HEK293 (cell line): ENCODE measurements at regions not wholly inside any gene's neighbourhood (a gene's known extent, or its start where the extent isn't known, plus 50 kb on each side); places are given as distances from the start of the nearest gene placed in this dataset.

Experiments
- CTCF ChIA-PET: fragments of 350-600 bp; formaldehyde crosslinking; extraction: SDS; loops from one replicate; lab custom pipeline; 2021; ENCODE audit warnings: antibody characterized with exemption; lab: Yijun Ruan, JAX
- POLR2A ChIA-PET: fragments of 300-600 bp; formaldehyde crosslinking; extraction: SDS; loops from one replicate; lab custom pipeline; 2020; ENCODE audit warnings: antibody characterized with exemption, inconsistent platforms; lab: Yijun Ruan, JAX
- H3K27ac ChIP-seq: fragments of 200-500 bp; sonication (Bioruptor generic); 2 replicates; pipeline ENCODE4 v1.5.1; 2014; ENCODE audit warnings: low read depth, low read length, control low read depth, inconsistent platforms; ENCODE audit errors: extremely low read depth
- H3K36me3 ChIP-seq, 2 experiments: fragments of 200-500 bp in 1 of 2; sonication (Bioruptor generic) in 1 of 2; 1 replicate in 1 of 2; 2 replicates in 1 of 2; pipeline ENCODE4 v1.5.1; 2014 to 2017; ENCODE audit warnings: inconsistent platforms in 2 of 2, low read length in 2 of 2; ENCODE audit not compliant: control insufficient read depth in 2 of 2, insufficient read depth in 1 of 2
- H3K4me1 ChIP-seq: fragments of 200-500 bp; sonication (Bioruptor generic); 2 replicates; pipeline ENCODE4 v1.5.1; 2014; ENCODE audit warnings: mild to moderate bottlenecking, low read length, inconsistent platforms; ENCODE audit not compliant: control insufficient read depth, insufficient read depth
- H3K4me3 ChIP-seq: 2 replicates; pipeline ENCODE4 v1.5.1; 2011; ENCODE audit warnings: low read depth, mild to moderate bottlenecking, control low read depth, low read length, moderate library complexity
- H3K9me3 ChIP-seq: fragments of 200-500 bp; sonication (Bioruptor generic); 2 replicates; pipeline ENCODE4 v1.5.1; 2014; ENCODE audit warnings: low read depth, low read length, inconsistent platforms; ENCODE audit not compliant: control insufficient read depth, insufficient read depth
- BCL6B ChIP-seq: fragments of 450-650 bp; formaldehyde crosslinking; IDR thresholded peaks from 2 replicates; pipeline ENCODE4 v1.5.1; 2017; ENCODE audit warnings: missing biosample characterization, missing genetic modification characterization
- KLF1 ChIP-seq: fragments of 450-650 bp; formaldehyde crosslinking; IDR thresholded peaks from 2 replicates; pipeline ENCODE4 v1.5.1; 2016; ENCODE audit warnings: missing biosample characterization, missing genetic modification characterization
- PBX3 ChIP-seq: sonication (generic); formaldehyde crosslinking; IDR thresholded peaks from 2 replicates; pipeline ENCODE4 v1.8.1; 2022; ENCODE audit warnings: mild to moderate bottlenecking, moderate library complexity, missing genetic modification reagents
- SP2 ChIP-seq: fragments of 450-650 bp; formaldehyde crosslinking; IDR thresholded peaks from 2 replicates; pipeline ENCODE4 v1.5.1; 2016; ENCODE audit warnings: missing biosample characterization, missing genetic modification characterization
- SP7 ChIP-seq: fragments of 450-650 bp; formaldehyde crosslinking; IDR thresholded peaks from 2 replicates; pipeline ENCODE4 v1.5.1; 2016; ENCODE audit warnings: missing biosample characterization, missing genetic modification characterization
- ZBTB11 ChIP-seq: fragments of 450-650 bp; formaldehyde crosslinking; conservative IDR thresholded peaks from 2 replicates; pipeline ENCODE4 v1.5.1; 2016; ENCODE audit warnings: low read depth, missing biosample characterization, missing genetic modification characterization
- ZNF10 ChIP-seq: fragments of 450-650 bp; formaldehyde crosslinking; IDR thresholded peaks from 2 replicates; pipeline ENCODE4 v1.5.1; 2017; ENCODE audit warnings: missing biosample characterization, missing genetic modification characterization
- ZNF133 ChIP-seq: fragments of 450-650 bp; formaldehyde crosslinking; IDR thresholded peaks from 2 replicates; pipeline ENCODE4 v1.5.1; 2016; ENCODE audit warnings: missing biosample characterization, missing genetic modification characterization
- ZNF248 ChIP-seq: fragments of 450-650 bp; formaldehyde crosslinking; IDR thresholded peaks from 2 replicates; pipeline ENCODE4 v1.5.1; 2017; ENCODE audit warnings: missing biosample characterization, missing genetic modification characterization
- ZNF26 ChIP-seq: fragments of 450-650 bp; formaldehyde crosslinking; IDR thresholded peaks from 2 replicates; pipeline ENCODE4 v1.5.1; 2016; ENCODE audit warnings: missing biosample characterization, missing genetic modification characterization
- ZNF274 ChIP-seq, 2 experiments: fragments of 200-500 bp in 1 of 2; fragments of 450-650 bp in 1 of 2; sonication (Bioruptor generic) in 1 of 2; formaldehyde crosslinking in 1 of 2; IDR thresholded peaks; 2 replicates each; pipeline versions ENCODE4 v1.5.1 to v1.6.1; 2014 to 2016; ENCODE audit warnings: borderline replicate concordance in 1 of 2, inconsistent platforms in 1 of 2, low read length in 1 of 2, missing biosample characterization in 1 of 2, missing genetic modification characterization in 1 of 2
- ZNF426 ChIP-seq: fragments of 450-650 bp; formaldehyde crosslinking; IDR thresholded peaks from 2 replicates; pipeline ENCODE4 v1.5.1; 2017; ENCODE audit warnings: missing biosample characterization, missing genetic modification characterization, mild to moderate bottlenecking, inconsistent platforms, moderate library complexity
- ZNF501 ChIP-seq: fragments of 450-650 bp; formaldehyde crosslinking; IDR thresholded peaks from 2 replicates; pipeline ENCODE4 v1.5.1; 2016; ENCODE audit warnings: missing biosample characterization, missing genetic modification characterization
- ZNF629 ChIP-seq: fragments of 450-650 bp; formaldehyde crosslinking; IDR thresholded peaks from 2 replicates; pipeline ENCODE4 v1.5.1; 2017; ENCODE audit warnings: missing biosample characterization, missing genetic modification characterization
- ZNF747 ChIP-seq: fragments of 450-650 bp; formaldehyde crosslinking; IDR thresholded peaks from 2 replicates; pipeline ENCODE4 v1.5.1; 2016; ENCODE audit warnings: missing biosample characterization, missing genetic modification characterization
- ZXDB ChIP-seq: fragments of 450-650 bp; formaldehyde crosslinking; IDR thresholded peaks from 2 replicates; pipeline ENCODE4 v1.5.1; 2016; ENCODE audit warnings: missing biosample characterization, missing genetic modification characterization

- no peak overlapping the region for H3K27ac ChIP-seq
- POLR2A ChIA-PET = no interaction called here
- no peak for TF ChIP-seq ZXDB
- TF ChIP-seq SP7 = no peak
- TF ChIP-seq ZNF133 (tag by site-specific recombination) = no peak
- no peak for TF ChIP-seq KLF1 (tag by site-specific recombination)
- no peak for TF ChIP-seq ZNF747
- TF ChIP-seq ZNF629 (tag by site-specific recombination) = no peak
- TF ChIP-seq PBX3 (CRISPR knock-in tag) = no peak
- no peak for TF ChIP-seq BCL6B (tag by site-specific recombination)
- no peak for TF ChIP-seq ZBTB11 (tag by site-specific recombination)
- no peak for TF ChIP-seq ZNF248 (tag by site-specific recombination)
- TF ChIP-seq ZNF501 (tag by site-specific recombination) = no peak
- TF ChIP-seq ZNF274 (IDR thresholded peaks at IDR 0.05; ENCODE audit: low read length) = no peak
- TF ChIP-seq ZNF274 (tag by site-specific recombination; IDR thresholded peaks at IDR 0.05; ENCODE audit: borderline replicate concordance) = no peak
- no peak for TF ChIP-seq ZNF426 (tag by site-specific recombination)
- TF ChIP-seq SP2 (tag by site-specific recombination) = no peak
- no peak for TF ChIP-seq ZNF26 (tag by site-specific recombination)
- TF ChIP-seq, all 188 proteins: peak for 0
- H3K4me1 ChIP-seq = no peaks in the 10 kb centered on the region
- no peaks in the 10 kb centered on the region for H3K9me3 ChIP-seq
- no peaks in the 10 kb centered on the region for H3K36me3 ChIP-seq
- CTCF ChIA-PET = no interaction called here
- no peak overlapping the region for H3K4me3 ChIP-seq
These were observed 125.6 kb upstream of the PAQR3 start for GRCh38 chr4:79064806-79065205.

GRCh38 chr4:79059631-79060399 lies 120.6 kb upstream of the PAQR3 start:
- no peak overlapping the region for H3K27ac ChIP-seq
- no peaks in the 10 kb centered on the region for H3K9me3 ChIP-seq
- H3K4me1 ChIP-seq = no peaks in the 10 kb centered on the region
- no peak overlapping the region for H3K4me3 ChIP-seq
- ChIA-PET POLR2A (no interaction called here), CTCF (no interaction called here)
- TF ChIP-seq ZNF10 (tag by site-specific recombination) = no peak
- no peaks in the 10 kb centered on the region for H3K36me3 ChIP-seq
